Natural killer cell (primary cell): ENCODE measurements at regions not wholly inside any gene's neighbourhood (a gene's known extent, or its start where the extent isn't known, plus 50 kb on each side); places are given as distances from the start of the nearest gene placed in this dataset.

Experiments used
- ATAC-seq, 3 donors: fragments of 150-1000 bp in 2 of 3; fragments of 200-7000 bp in 1 of 3; cut with Tn5 transposase; 1 replicate in 1 of 3; 2 replicates in 2 of 3; pipeline ENCODE4 v1.10.0; 2021; ENCODE audit warnings: mild to moderate bottlenecking in 2 of 3, moderate library complexity in 2 of 3
- DNase-seq, 2 donors: peaks; one replicate each; pipeline versions ENCODE4 v3.0.0 to v3.0.0-alpha.2; 2013 to 2021; ENCODE audit warnings: mixed read lengths in 1 of 2
- H3K27ac ChIP-seq: one replicate; pipeline ENCODE4 v1.5.1; 2013; ENCODE audit warnings: mild to moderate bottlenecking, low read length
- H3K27me3 ChIP-seq: one replicate; pipeline ENCODE4 v1.6.1; 2013; ENCODE audit warnings: low read length; ENCODE audit not compliant: control insufficient read depth, insufficient read depth
- H3K36me3 ChIP-seq: one replicate; pipeline ENCODE4 v1.6.1; 2013; ENCODE audit warnings: low read length; ENCODE audit not compliant: control insufficient read depth, insufficient read depth
- H3K4me1 ChIP-seq: one replicate; pipeline ENCODE4 v1.6.1; 2013; ENCODE audit warnings: low read length; ENCODE audit not compliant: control insufficient read depth, insufficient read depth
- H3K4me3 ChIP-seq: one replicate; pipeline ENCODE4 v1.5.1; 2013; ENCODE audit warnings: low read length
- H3K9me3 ChIP-seq: one replicate; pipeline ENCODE4 v1.6.1; 2013; ENCODE audit warnings: low read length; ENCODE audit not compliant: control insufficient read depth, insufficient read depth
- H3K27ac Mint-ChIP-seq, 2 donors: one replicate each; pipeline ENCODE4 v1.8.0; 2022; ENCODE audit warnings: mild to moderate bottlenecking in 2 of 2, mixed read lengths in 2 of 2, moderate library complexity in 1 of 2
- H3K27me3 Mint-ChIP-seq, 2 donors: one replicate each; pipeline ENCODE4 v1.8.0; 2022; ENCODE audit warnings: low read depth in 2 of 2, mixed read lengths in 2 of 2
- H3K36me3 Mint-ChIP-seq: one replicate; pipeline ENCODE4 v1.8.0; 2022; ENCODE audit warnings: mixed read lengths
- H3K4me1 Mint-ChIP-seq, 2 donors: one replicate each; pipeline ENCODE4 v1.8.0; 2022; ENCODE audit warnings: mixed read lengths in 2 of 2
- H3K4me3 Mint-ChIP-seq: one replicate; pipeline ENCODE4 v1.8.0; 2022; ENCODE audit warnings: mild to moderate bottlenecking, moderate library complexity, mixed read lengths
- H3K9me3 Mint-ChIP-seq, 2 donors: one replicate each; pipeline ENCODE4 v1.8.0; 2022; ENCODE audit warnings: mixed read lengths in 2 of 2
- CTCF ChIP-seq: fragments of 200-600 bp; IDR thresholded peaks from one replicate; pipeline ENCODE4 v1.8.0; 2022; ENCODE audit warnings: antibody characterized with exemption
- WGBS: methylation state at CpG from one replicate; pipeline ENCODE4 v1.1.7; 2013; ENCODE audit warnings: missing lambda C conversion rate; ENCODE audit not compliant: insufficient coverage; 5-methylcytosine and 5-hydroxymethylcytosine counted together
- intact Hi-C: fragments of 100-400 bp; cut with micrococcal nuclease; formaldehyde crosslinking; loops from one replicate; pipeline ENCODE4 v1.14.2; 2022

- Histone ChIP-seq H3K27ac (no peak overlapping the region), H3K27me3 (no peaks in the 10 kb centered on the region), H3K4me3 (no peak overlapping the region), H3K9me3 (no peaks in the 10 kb centered on the region), H3K4me1 (no peaks in the 10 kb centered on the region), H3K36me3 (no peaks in the 10 kb centered on the region)
- Mint-ChIP-seq H3K36me3 (no peaks in the 10 kb centered on the region), H3K27me3 (peaks cover 0 to 8% of the 10 kb centered on the region in 2 donors), H3K4me3 (no peak overlapping the region), H3K9me3 (no peaks in the 10 kb centered on the region), H3K27ac (no peak overlapping the region), H3K4me1 (no peaks in the 10 kb centered on the region)
- DNase-seq (no peak), ATAC-seq (no peak)
- TF ChIP-seq CTCF, result no peak
- 85% methylated on average over 3 of the region's 3 CpGs for WGBS
- intact Hi-C loops, result no loop called here
Measured at GRCh38 chr18:2412281-2412680, 159.0 kb downstream of the METTL4 start.

GRCh38 chr18:2412996-2413751 lies 158.1 kb downstream of the METTL4 start:
- no peaks in the 10 kb centered on the region for H3K36me3 ChIP-seq
- DNase-seq, result no peak
- H3K4me1 ChIP-seq, result no peaks in the 10 kb centered on the region
- intact Hi-C loops, result no loop called here
- ATAC-seq, result no peak
- no peak for TF ChIP-seq CTCF
- Mint-ChIP-seq H3K36me3 (no peaks in the 10 kb centered on the region), H3K27me3 (peaks cover 0 to 8% of the 10 kb centered on the region in 2 donors), H3K27ac (no peak overlapping the region), H3K9me3 (no peaks in the 10 kb centered on the region), H3K4me1 (no peaks in the 10 kb centered on the region), H3K4me3 (no peak overlapping the region)
- H3K9me3 ChIP-seq, result no peaks in the 10 kb centered on the region
- WGBS, result 83% methylated on average over 9 of the region's 9 CpGs
- H3K27ac ChIP-seq, result no peak overlapping the region
- H3K4me3 ChIP-seq, result no peak overlapping the region
- H3K27me3 ChIP-seq, result no peaks in the 10 kb centered on the region

- no peaks in the 10 kb centered on the region for H3K27me3 ChIP-seq
- H3K4me1 Mint-ChIP-seq, result no peaks in the 10 kb centered on the region
- no peak overlapping the region for H3K27ac ChIP-seq
- H3K36me3 ChIP-seq, result no peaks in the 10 kb centered on the region
- H3K9me3 Mint-ChIP-seq, result no peaks in the 10 kb centered on the region
- intact Hi-C loops, result no loop called here
- no peak overlapping the region for H3K4me3 ChIP-seq
- no peak overlapping the region for H3K4me3 Mint-ChIP-seq
- H3K36me3 Mint-ChIP-seq, result no peaks in the 10 kb centered on the region
- ATAC-seq (no peak), DNase-seq (no peak)
- H3K27ac Mint-ChIP-seq, result no peak overlapping the region
- no peaks in the 10 kb centered on the region for H3K4me1 ChIP-seq
- H3K9me3 ChIP-seq, result no peaks in the 10 kb centered on the region
- peaks cover 0 to 4% of the 10 kb centered on the region in 2 donors for H3K27me3 Mint-ChIP-seq
- TF ChIP-seq CTCF, result no peak
Measured at GRCh38 chr18:2414235-2414634, 157.1 kb downstream of the METTL4 start.

- H3K4me3 ChIP-seq, result no peak overlapping the region
- H3K27ac Mint-ChIP-seq, result no peak overlapping the region
- H3K27me3 ChIP-seq, result no peaks in the 10 kb centered on the region
- H3K36me3 Mint-ChIP-seq, result no peaks in the 10 kb centered on the region
- intact Hi-C loops, result no loop called here
- H3K9me3 ChIP-seq, result no peaks in the 10 kb centered on the region
- 88% methylated on average over 3 of the region's 3 CpGs for WGBS
- H3K36me3 ChIP-seq, result no peaks in the 10 kb centered on the region
- H3K9me3 Mint-ChIP-seq, result no peaks in the 10 kb centered on the region
- ATAC-seq (no peak), DNase-seq (no peak)
- H3K4me1 Mint-ChIP-seq, result no peaks in the 10 kb centered on the region
- peaks cover 0 to 6% of the 10 kb centered on the region in 2 donors for H3K27me3 Mint-ChIP-seq
- no peak overlapping the region for H3K27ac ChIP-seq
- no peak overlapping the region for H3K4me3 Mint-ChIP-seq
- TF ChIP-seq CTCF, result no peak
- no peaks in the 10 kb centered on the region for H3K4me1 ChIP-seq
Measured at GRCh38 chr18:2415656-2416055, 155.6 kb downstream of the METTL4 start.
